ENCODE measurements at regions not wholly inside any gene's neighbourhood (a gene's known extent, or its start where the extent isn't known, plus 50 kb on each side); places are given as distances from the start of the nearest gene placed in this dataset.

DNA sequence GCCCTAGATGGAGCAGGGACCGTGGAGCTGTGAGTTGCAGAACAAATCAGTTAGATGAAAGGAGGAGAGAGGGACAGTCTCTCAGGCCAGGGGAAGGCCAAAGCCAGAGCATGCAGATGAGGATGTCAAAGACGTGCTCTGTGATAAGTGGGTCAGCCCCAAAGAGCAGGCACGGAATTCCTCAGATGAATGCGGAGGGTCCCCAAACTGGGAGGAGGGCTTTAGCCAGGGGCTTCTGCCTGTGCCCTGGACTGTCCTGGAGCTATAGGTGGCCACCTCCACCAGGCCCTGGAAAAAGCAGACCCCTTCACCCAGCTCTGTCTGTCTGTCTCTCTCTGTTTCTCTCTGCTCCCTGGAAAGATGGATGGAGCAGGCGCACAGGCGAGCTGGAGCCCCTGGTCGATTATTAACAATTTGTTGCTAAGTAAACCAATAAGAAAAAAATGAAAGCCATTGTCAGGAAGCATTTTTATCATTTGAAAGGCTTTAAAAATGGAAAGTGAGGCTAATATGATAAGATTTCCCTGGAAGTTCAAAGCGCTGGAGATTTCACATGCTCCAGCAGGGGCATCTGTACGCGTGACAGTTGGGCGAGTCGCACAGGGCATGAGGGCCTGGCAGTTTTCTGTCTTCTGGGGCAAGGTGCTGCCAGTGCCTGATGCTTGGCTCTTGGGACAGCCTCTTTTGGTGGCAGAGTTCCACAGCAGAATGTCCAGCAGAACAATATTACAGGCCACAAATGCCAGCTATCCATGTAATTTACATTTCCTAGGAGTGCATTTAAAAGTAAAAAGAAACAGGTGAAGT, 241.0 kb downstream of the GLI2 start:
- Histone ChIP-seq H3K9me3 (no peaks in the 10 kb centered on the region), H3K36me3 (no peaks in the 10 kb centered on the region), H3K4me1 (no peaks in the 10 kb centered on the region), H3K4me3 (no peak overlapping the region), H3K27ac (no peak overlapping the region), H3K27me3 (no peaks in the 10 kb centered on the region)
- no peak for DNase-seq
- intact Hi-C loops (cut with DNase I; ENCODE audit: low total_unique reads): no loop called here
- TF ChIP-seq POLR2A (IDR thresholded peaks at IDR 0.05): no peak
- TF ChIP-seq, protein P1, sequence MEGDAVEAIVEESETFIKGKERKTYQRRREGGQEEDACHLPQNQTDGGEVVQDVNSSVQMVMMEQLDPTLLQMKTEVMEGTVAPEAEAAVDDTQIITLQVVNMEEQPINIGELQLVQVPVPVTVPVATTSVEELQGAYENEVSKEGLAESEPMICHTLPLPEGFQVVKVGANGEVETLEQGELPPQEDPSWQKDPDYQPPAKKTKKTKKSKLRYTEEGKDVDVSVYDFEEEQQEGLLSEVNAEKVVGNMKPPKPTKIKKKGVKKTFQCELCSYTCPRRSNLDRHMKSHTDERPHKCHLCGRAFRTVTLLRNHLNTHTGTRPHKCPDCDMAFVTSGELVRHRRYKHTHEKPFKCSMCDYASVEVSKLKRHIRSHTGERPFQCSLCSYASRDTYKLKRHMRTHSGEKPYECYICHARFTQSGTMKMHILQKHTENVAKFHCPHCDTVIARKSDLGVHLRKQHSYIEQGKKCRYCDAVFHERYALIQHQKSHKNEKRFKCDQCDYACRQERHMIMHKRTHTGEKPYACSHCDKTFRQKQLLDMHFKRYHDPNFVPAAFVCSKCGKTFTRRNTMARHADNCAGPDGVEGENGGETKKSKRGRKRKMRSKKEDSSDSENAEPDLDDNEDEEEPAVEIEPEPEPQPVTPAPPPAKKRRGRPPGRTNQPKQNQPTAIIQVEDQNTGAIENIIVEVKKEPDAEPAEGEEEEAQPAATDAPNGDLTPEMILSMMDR (IDR thresholded peaks at IDR 0.05): no peak

DNA sequence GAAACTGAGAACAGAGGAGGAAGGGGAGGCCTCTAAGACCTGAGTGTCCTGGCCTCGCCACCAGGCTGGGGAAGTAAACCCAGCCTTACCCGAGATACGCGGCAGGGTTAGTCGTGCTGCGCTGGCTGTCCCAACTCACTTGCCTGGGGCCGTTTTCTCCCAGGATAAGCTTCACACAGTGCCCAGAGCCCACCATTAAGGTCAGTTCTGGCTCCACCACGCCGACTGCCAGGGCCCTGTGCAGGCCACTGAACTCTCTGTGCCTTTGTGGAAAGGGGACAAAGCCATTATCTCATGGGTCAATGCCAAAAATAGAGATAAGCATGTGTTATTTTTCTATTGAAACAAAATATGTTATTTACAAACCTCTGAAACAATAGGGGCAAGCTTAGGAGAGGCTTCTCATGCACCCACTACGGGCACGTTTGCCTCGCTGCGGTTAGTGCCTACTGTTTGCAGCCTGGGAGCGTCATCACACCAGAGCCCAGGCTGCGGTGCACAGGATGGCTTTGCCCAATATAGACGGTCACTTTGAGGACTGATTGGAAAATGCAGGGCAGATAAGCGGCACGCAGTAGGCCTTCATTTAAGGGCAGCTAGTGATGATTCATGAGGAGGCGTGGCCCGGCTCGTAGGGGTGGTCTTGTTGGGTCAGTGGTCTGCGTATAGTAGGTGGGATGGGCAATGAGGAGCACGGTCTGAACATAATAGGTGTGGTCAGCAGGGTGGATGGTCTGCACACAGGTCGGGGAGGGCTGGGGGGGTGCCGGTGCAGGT, 242.1 kb downstream of the GLI2 start:
- Histone ChIP-seq H3K4me1 (no peaks in the 10 kb centered on the region), H3K4me3 (no peak overlapping the region), H3K27ac (no peak overlapping the region), H3K27me3 (no peaks in the 10 kb centered on the region), H3K9me3 (no peaks in the 10 kb centered on the region), H3K36me3 (no peaks in the 10 kb centered on the region)
- intact Hi-C loops (cut with DNase I; ENCODE audit: low total_unique reads): no loop called here
- no peak for DNase-seq
- TF ChIP-seq, protein P1 (IDR thresholded peaks at IDR 0.05): no peak
- no peak for TF ChIP-seq POLR2A (IDR thresholded peaks at IDR 0.05)

DNA sequence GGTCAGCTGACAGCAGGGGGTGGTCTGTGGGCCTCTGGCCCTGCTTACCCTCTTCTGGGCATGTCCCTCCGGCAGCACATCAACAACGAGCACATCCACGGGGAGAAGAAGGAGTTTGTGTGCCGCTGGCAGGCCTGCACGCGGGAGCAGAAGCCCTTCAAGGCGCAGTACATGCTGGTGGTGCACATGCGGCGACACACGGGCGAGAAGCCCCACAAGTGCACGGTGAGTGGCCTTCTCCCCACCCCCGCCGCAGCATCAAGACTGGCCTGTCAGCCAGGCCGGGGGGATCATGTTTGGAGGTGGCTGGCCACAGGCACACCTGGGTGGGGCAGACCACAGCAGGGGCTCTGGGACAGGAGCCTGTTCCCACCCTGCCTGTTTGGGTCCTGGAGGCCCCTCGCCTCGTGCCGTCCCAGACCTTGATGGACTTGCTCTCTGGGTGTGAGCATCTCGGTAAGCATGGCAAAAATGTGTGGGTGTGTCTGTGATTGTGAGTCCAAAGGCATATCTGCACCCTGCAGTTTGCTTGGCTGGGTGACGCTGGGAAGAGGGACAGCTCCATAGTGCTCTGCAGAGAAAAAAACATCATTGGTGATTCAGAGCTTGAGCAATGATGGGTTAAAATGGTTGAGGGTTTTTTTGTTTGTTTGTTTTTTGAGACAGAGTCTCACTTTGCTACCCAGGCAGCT, 242.8 kb downstream of the GLI2 start:
- no peaks in the 10 kb centered on the region for H3K4me1 ChIP-seq
- no peak for DNase-seq
- H3K4me3 ChIP-seq: no peak overlapping the region
- TF ChIP-seq, protein P1 (IDR thresholded peaks at IDR 0.05): no peak
- H3K27ac ChIP-seq: no peak overlapping the region
- no peaks in the 10 kb centered on the region for H3K9me3 ChIP-seq
- no peaks in the 10 kb centered on the region for H3K36me3 ChIP-seq
- no peaks in the 10 kb centered on the region for H3K27me3 ChIP-seq
- intact Hi-C loops (cut with DNase I; ENCODE audit: low total_unique reads): no loop called here

DNA sequence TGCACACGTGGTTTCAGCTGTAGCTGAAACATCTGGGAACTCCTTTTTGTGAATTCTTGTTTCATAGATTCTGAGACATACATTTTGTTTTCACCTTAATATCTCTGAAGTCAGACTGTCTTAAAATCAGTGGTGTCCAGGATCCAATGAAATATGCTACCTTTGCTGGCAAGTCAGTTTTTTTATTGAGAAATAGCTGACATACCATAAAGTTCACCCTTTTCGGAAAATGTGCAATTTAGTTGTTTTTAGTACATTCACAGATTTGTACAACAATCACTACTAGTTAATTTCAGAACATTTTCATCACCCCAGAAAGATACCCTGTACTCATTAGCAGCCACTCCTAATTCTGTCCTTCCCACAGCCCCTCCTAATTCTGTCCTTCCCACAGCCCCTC, 243.7 kb downstream of the GLI2 start:
- Histone ChIP-seq H3K4me3 (no peak overlapping the region), H3K4me1 (no peaks in the 10 kb centered on the region), H3K27ac (no peak overlapping the region), H3K36me3 (no peaks in the 10 kb centered on the region), H3K9me3 (no peaks in the 10 kb centered on the region), H3K27me3 (no peaks in the 10 kb centered on the region)
- no peak for DNase-seq
- TF ChIP-seq, protein P1 (IDR thresholded peaks at IDR 0.05): no peak
- no peak for TF ChIP-seq POLR2A (IDR thresholded peaks at IDR 0.05)
- intact Hi-C loops (cut with DNase I; ENCODE audit: low total_unique reads): no loop called here

DNA sequence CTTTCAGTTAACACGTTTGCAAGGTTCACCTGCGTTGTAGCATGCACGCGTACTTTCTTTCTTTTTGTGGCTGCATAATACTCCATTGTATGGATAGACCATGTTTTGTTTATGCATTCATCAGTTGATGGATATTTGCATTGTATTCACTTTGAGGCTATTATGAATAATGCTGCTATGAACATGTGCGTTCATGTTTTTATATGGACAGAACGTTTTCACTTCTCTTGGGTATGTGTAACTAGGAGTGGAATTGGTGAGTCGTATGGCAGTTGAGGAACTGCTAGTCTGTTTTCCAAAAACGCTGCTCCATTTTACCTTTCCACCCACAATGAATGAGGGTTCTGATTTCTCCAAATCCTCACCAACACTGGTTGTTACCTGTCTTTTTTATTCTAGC, 244.3 kb downstream of the GLI2 start:
- Histone ChIP-seq H3K36me3 (no peaks in the 10 kb centered on the region), H3K27me3 (no peaks in the 10 kb centered on the region), H3K4me1 (no peaks in the 10 kb centered on the region), H3K27ac (no peak overlapping the region), H3K4me3 (no peak overlapping the region), H3K9me3 (no peaks in the 10 kb centered on the region)
- DNase-seq: no peak
- TF ChIP-seq, protein P1 (IDR thresholded peaks at IDR 0.05): no peak
- no peak for TF ChIP-seq POLR2A (IDR thresholded peaks at IDR 0.05)
- intact Hi-C loops (cut with DNase I; ENCODE audit: low total_unique reads): no loop called here
